HCT116 (cell line): ENCODE measurements at regions not wholly inside any gene's neighbourhood (a gene's known extent, or its start where the extent isn't known, plus 50 kb on each side); places are given as distances from the start of the nearest gene placed in this dataset.
"Not testable (repeated sequence)": the region's sequence is repeated elsewhere in the genome, so short reads cannot be mapped to it uniquely, and the experiment has no call there.

ENCODE experiments used
- ATAC-seq: fragments of 200-7000 bp; cut with Tn5 transposase; 2 replicates; pipeline ENCODE4 v1.9.1; 2020; ENCODE audit warnings: mild to moderate bottlenecking, moderate library complexity
- BruUV-seq: library from RNA; stranded (reverse); fragments of 400-500 nt; replicated peaks from 2 replicates; lab custom pipeline; 2021; lab: Mats Ljungman, UMichigan
- CTCF ChIA-PET: fragments of 300-600 bp; sonication (Branson Sonifier 250); formaldehyde crosslinking; loops from one replicate; lab custom pipeline; 2021; ENCODE audit warnings: antibody characterized with exemption; lab: Charles Lee
- POLR2A ChIA-PET: fragments of 300-600, 350-600 bp; sonication (Branson Sonifier 250); formaldehyde crosslinking; loops from one replicate; lab custom pipeline; 2021; ENCODE audit warnings: antibody characterized with exemption; lab: Charles Lee
- RAD21 ChIA-PET, 2 experiments: fragments of 300-600 bp; sonication (Branson Sonifier 250); formaldehyde crosslinking; loops; one replicate each; lab custom pipeline; 2023; ENCODE audit warnings: low total read pairs in 2 of 2; ENCODE audit not compliant: uncharacterized antibody in 2 of 2, unreplicated experiment in 2 of 2, low non-redundant PET in 1 of 2; lab: Charles Lee
- DNase-seq: peaks from one replicate; pipeline ENCODE4 v3.0.0-alpha.2; 2010; ENCODE audit warnings: low read depth, low spot score
- H2AFZ ChIP-seq: fragments of 200-600 bp; shearing (Covaris generic), sonication (generic); 2 replicates; pipeline ENCODE4 v1.6.1; 2017; ENCODE audit warnings: low read depth, mixed run types, mixed read lengths, antibody characterized with exemption, low read length; ENCODE audit not compliant: poor library complexity, severe bottlenecking
- H3K27ac ChIP-seq: 2 replicates; pipeline ENCODE4 v1.5.1; 2012; ENCODE audit warnings: low read depth, low read length
- H3K27me3 ChIP-seq: fragments of 200-600 bp; sonication (generic); 2 replicates; pipeline ENCODE4 v1.6.1; 2016; ENCODE audit warnings: mixed run types, low read length, mixed read lengths; ENCODE audit not compliant: insufficient read depth
- H3K36me3 ChIP-seq, 2 experiments: fragments of 200-500 bp in 1 of 2; fragments of 200-600 bp in 1 of 2; sonication (Bioruptor generic) in 1 of 2; sonication (generic) in 1 of 2; 2 replicates each; pipeline versions ENCODE4 v1.5.1 to v1.6.1; 2014 to 2016; ENCODE audit warnings: low read length in 2 of 2, inconsistent platforms in 1 of 2, mixed read lengths in 1 of 2, mixed run types in 1 of 2; ENCODE audit not compliant: insufficient read depth in 2 of 2, control insufficient read depth in 1 of 2
- H3K4me1 ChIP-seq, 2 experiments: fragments of 200-600 bp in 1 of 2; sonication (generic) in 1 of 2; 2 replicates each; pipeline versions ENCODE4 v1.5.1 to v1.6.1; 2012 to 2017; ENCODE audit warnings: low read length in 2 of 2, inconsistent platforms in 1 of 2, mild to moderate bottlenecking in 1 of 2, mixed read lengths in 1 of 2, mixed run types in 1 of 2, moderate library complexity in 1 of 2; ENCODE audit not compliant: insufficient read depth in 2 of 2, control insufficient read depth in 1 of 2
- H3K4me2 ChIP-seq: fragments of 200-600 bp; sonication (generic); 2 replicates; pipeline ENCODE4 v1.6.1; 2017; ENCODE audit warnings: mixed run types, low read length, mixed read lengths
- H3K4me3 ChIP-seq, 2 experiments: fragments of 200-600 bp in 1 of 2; sonication (generic) in 1 of 2; replicated peaks in 1 of 2; 2 replicates each; pipeline ENCODE4 v1.5.1; 2011 to 2016; ENCODE audit warnings: low read length in 2 of 2, control low read depth in 1 of 2, low read depth in 1 of 2, mild to moderate bottlenecking in 1 of 2, mixed read lengths in 1 of 2, mixed run types in 1 of 2
- H3K79me2 ChIP-seq: fragments of 200-600 bp; sonication (generic); 2 replicates; pipeline ENCODE4 v1.6.1; 2017; ENCODE audit warnings: mild to moderate bottlenecking, mixed run types, low read length, moderate library complexity, mixed read lengths; ENCODE audit not compliant: insufficient read depth
- H3K9ac ChIP-seq: fragments of 200-600 bp; sonication (generic); 2 replicates; pipeline ENCODE4 v1.6.1; 2016; ENCODE audit warnings: low read length, mixed read lengths
- H3K9me2 ChIP-seq: fragments of 200-600 bp; sonication (generic), shearing (Covaris generic); 2 replicates; pipeline ENCODE4 v1.6.1; 2017; ENCODE audit warnings: mixed run types, mild to moderate bottlenecking, moderate library complexity; ENCODE audit not compliant: insufficient read depth
- H3K9me3 ChIP-seq, 2 experiments: fragments of 200-500 bp in 1 of 2; fragments of 200-600 bp in 1 of 2; sonication (Bioruptor generic) in 1 of 2; sonication (generic) in 1 of 2; 2 replicates each; pipeline ENCODE4 v1.6.1; 2014 to 2017; ENCODE audit warnings: low read length in 2 of 2, mixed read lengths in 2 of 2, inconsistent platforms in 1 of 2, low read depth in 1 of 2, mild to moderate bottlenecking in 1 of 2, mixed run types in 1 of 2, moderate library complexity in 1 of 2; ENCODE audit not compliant: control insufficient read depth in 1 of 2, insufficient read depth in 1 of 2
- H4K20me1 ChIP-seq: fragments of 200-600 bp; sonication (generic), shearing (Covaris generic); 2 replicates; pipeline ENCODE4 v1.6.1; 2017; ENCODE audit warnings: mixed run types, mild to moderate bottlenecking, moderate library complexity; ENCODE audit not compliant: insufficient read depth
- CBX3 ChIP-seq: IDR thresholded peaks from 2 replicates; pipeline ENCODE4 v1.6.1; 2012; ENCODE audit warnings: low read depth
- ELF1 ChIP-seq: IDR thresholded peaks from 2 replicates; pipeline ENCODE4 v1.6.1; 2012; ENCODE audit warnings: low read depth, borderline replicate concordance
- EZH2 ChIP-seq: fragments of 200-600 bp; sonication (generic); IDR thresholded peaks from 2 replicates; pipeline ENCODE4 v1.6.1; 2017; ENCODE audit warnings: antibody characterized with exemption, mixed run types
- EZH2phosphoT487 ChIP-seq: fragments of 200-600 bp; IDR thresholded peaks from 2 replicates; pipeline ENCODE4 v1.6.1; 2018; ENCODE audit warnings: antibody characterized with exemption, borderline replicate concordance
- FOSL1 ChIP-seq: IDR thresholded peaks from 2 replicates; pipeline ENCODE4 v1.6.1; 2012; ENCODE audit warnings: low read depth
- JUND ChIP-seq: IDR thresholded peaks from 2 replicates; pipeline ENCODE4 v1.6.1; 2012
- POLR2A ChIP-seq: IDR thresholded peaks from 2 replicates; pipeline ENCODE4 v1.7.0; 2011; ENCODE audit warnings: borderline replicate concordance; ENCODE audit not compliant: insufficient read depth, insufficient read length; ENCODE audit errors: extremely low read depth
- POLR2AphosphoS5 ChIP-seq: IDR thresholded peaks from 2 replicates; pipeline ENCODE4 v1.6.1; 2011; ENCODE audit warnings: mild to moderate bottlenecking, low read depth, low read length, moderate library complexity
- RAD21 ChIP-seq: IDR thresholded peaks from 2 replicates; pipeline ENCODE4 v1.6.1; 2012; ENCODE audit warnings: low read depth, mild to moderate bottlenecking
- SP1 ChIP-seq: IDR thresholded peaks from 2 replicates; pipeline ENCODE4 v1.6.1; 2012; ENCODE audit warnings: low read depth
- ZFX ChIP-seq: fragments of 450-650 bp; IDR thresholded peaks from 2 replicates; pipeline ENCODE4 v1.6.1; 2017
- ZNF274 ChIP-seq: fragments of 200-500 bp; sonication (Bioruptor generic); IDR thresholded peaks from 2 replicates; pipeline ENCODE4 v1.6.1; 2014; ENCODE audit warnings: mild to moderate bottlenecking, low read depth, low read length, inconsistent platforms
- intact Hi-C: fragments of 100-400 bp; cut with micrococcal nuclease; formaldehyde crosslinking; loops from 2 replicates; pipeline ENCODE4 v1.10.0; 2022
- TF ChIP-seq, protein P1 (sequence below): IDR thresholded peaks from 2 replicates; pipeline ENCODE4 v1.6.1; 2012
- TF ChIP-seq, protein P2 (sequence below): IDR thresholded peaks from 2 replicates; pipeline ENCODE4 v1.6.1; 2011; ENCODE audit warnings: mild to moderate bottlenecking, low read length, moderate library complexity; ENCODE audit not compliant: insufficient replicate concordance; ENCODE audit errors: extremely low read depth
- TF ChIP-seq, protein P3 (sequence below), 3 experiments: fragments of 200-600 bp in 1 of 3; sonication (generic) in 1 of 3; IDR thresholded peaks in 2 of 3; conservative IDR thresholded peaks in 1 of 3; 2 replicates each; pipeline ENCODE4 v1.5.1; 2012 to 2017; ENCODE audit warnings: low read depth in 2 of 3, low read length in 2 of 3, antibody characterized with exemption in 1 of 3, borderline replicate concordance in 1 of 3, control low read depth in 1 of 3, mild to moderate bottlenecking in 1 of 3, mixed read lengths in 1 of 3, mixed run types in 1 of 3, moderate library complexity in 1 of 3; ENCODE audit not compliant: insufficient read depth in 1 of 3

DNA sequence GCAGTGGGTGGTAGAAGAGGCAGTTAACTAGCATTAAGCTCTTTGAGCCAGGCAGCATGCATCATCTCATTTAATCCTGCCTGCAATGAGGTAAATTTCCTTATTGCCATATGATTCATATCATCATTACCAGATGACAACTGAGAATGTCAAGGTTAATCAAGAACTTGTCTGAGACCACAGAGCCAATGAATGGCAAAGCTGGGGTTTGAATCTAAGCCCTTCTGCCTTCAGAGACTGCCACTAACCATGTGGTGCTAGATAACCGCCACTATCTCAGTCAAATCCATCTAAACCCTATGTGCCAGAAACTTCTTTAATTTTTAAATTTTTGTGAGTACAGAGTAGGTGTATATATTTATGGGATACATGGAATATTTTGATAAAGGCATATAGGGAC, 77.8 kb upstream of the GRIP1 start:
- no peaks in the 10 kb centered on the region for H3K4me1 ChIP-seq
- no peak overlapping the region for H2AFZ ChIP-seq
- H3K9ac ChIP-seq = no peak overlapping the region
- H3K4me2 ChIP-seq = no peak overlapping the region
- no peaks in the 10 kb centered on the region for H3K9me2 ChIP-seq
- no peak overlapping the region for H3K4me3 ChIP-seq
- no peaks in the 10 kb centered on the region for H3K9me3 ChIP-seq
- RAD21 ChIA-PET = no interaction called here
- no TSS peak for BruUV-seq
- H3K27ac ChIP-seq = no peak overlapping the region
- TF ChIP-seq POLR2A (no peak), ZFX (no peak), FOSL1 (no peak), ZNF274 (no peak), RAD21 (no peak), POLR2AphosphoS5 (no peak), ELF1 (no peak), EZH2 (no peak), CBX3 (no peak), EZH2phosphoT487 (no peak), JUND (no peak), SP1 (no peak)
- TF ChIP-seq, protein P1, sequence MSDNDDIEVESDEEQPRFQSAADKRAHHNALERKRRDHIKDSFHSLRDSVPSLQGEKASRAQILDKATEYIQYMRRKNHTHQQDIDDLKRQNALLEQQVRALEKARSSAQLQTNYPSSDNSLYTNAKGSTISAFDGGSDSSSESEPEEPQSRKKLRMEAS = no peak
- TF ChIP-seq, protein P2, sequence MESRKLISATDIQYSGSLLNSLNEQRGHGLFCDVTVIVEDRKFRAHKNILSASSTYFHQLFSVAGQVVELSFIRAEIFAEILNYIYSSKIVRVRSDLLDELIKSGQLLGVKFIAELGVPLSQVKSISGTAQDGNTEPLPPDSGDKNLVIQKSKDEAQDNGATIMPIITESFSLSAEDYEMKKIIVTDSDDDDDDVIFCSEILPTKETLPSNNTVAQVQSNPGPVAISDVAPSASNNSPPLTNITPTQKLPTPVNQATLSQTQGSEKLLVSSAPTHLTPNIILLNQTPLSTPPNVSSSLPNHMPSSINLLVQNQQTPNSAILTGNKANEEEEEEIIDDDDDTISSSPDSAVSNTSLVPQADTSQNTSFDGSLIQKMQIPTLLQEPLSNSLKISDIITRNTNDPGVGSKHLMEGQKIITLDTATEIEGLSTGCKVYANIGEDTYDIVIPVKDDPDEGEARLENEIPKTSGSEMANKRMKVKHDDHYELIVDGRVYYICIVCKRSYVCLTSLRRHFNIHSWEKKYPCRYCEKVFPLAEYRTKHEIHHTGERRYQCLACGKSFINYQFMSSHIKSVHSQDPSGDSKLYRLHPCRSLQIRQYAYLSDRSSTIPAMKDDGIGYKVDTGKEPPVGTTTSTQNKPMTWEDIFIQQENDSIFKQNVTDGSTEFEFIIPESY = no peak
- TF ChIP-seq, protein P3, sequence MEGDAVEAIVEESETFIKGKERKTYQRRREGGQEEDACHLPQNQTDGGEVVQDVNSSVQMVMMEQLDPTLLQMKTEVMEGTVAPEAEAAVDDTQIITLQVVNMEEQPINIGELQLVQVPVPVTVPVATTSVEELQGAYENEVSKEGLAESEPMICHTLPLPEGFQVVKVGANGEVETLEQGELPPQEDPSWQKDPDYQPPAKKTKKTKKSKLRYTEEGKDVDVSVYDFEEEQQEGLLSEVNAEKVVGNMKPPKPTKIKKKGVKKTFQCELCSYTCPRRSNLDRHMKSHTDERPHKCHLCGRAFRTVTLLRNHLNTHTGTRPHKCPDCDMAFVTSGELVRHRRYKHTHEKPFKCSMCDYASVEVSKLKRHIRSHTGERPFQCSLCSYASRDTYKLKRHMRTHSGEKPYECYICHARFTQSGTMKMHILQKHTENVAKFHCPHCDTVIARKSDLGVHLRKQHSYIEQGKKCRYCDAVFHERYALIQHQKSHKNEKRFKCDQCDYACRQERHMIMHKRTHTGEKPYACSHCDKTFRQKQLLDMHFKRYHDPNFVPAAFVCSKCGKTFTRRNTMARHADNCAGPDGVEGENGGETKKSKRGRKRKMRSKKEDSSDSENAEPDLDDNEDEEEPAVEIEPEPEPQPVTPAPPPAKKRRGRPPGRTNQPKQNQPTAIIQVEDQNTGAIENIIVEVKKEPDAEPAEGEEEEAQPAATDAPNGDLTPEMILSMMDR (IDR thresholded peaks at IDR 0.05 in 2 of 3, conservative IDR thresholded peaks at IDR 0.05 in 1 of 3; ENCODE audit: borderline replicate concordance in 1 of 3, insufficient read depth in 1 of 3, low read depth in 2 of 3, low read length in 2 of 3) = no peak
- H3K36me3 ChIP-seq = no peaks in the 10 kb centered on the region
- no peaks in the 10 kb centered on the region for H3K79me2 ChIP-seq
- POLR2A ChIA-PET = no interaction called here
- no peak for ATAC-seq
- H3K27me3 ChIP-seq = peaks cover 49% of the 10 kb centered on the region
- DNase-seq = no peak
- CTCF ChIA-PET = no interaction called here
- H4K20me1 ChIP-seq = no peaks in the 10 kb centered on the region
- intact Hi-C loops = no loop called here

DNA sequence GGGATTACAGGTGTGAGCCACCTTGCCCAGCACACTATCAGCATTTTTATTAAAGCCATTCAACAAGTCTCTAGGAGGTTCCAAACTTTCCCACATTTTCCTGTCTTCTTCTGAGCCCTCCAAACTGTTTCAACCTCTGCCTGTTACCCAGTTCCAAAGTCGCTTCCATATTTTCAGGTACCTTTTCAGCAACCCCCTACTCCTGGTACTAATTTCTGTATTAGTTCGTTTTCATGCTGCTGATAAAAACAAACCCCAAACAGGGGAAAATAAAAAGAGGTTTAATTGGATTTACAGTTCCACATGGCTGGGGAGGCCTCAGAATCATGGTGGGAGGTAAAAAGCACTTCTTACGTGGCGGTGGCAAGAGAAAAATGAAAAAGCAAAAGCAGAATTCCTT, 81.2 kb upstream of the GRIP1 start:
- H3K27ac ChIP-seq, CTCF ChIA-PET, H3K9me2 ChIP-seq, intact Hi-C loops, H3K4me1 ChIP-seq, H3K79me2 ChIP-seq, POLR2A ChIA-PET, ATAC-seq, H3K4me2 ChIP-seq, RAD21 ChIA-PET, H3K9me3 ChIP-seq, DNase-seq, H3K4me3 ChIP-seq, H3K9ac ChIP-seq, H4K20me1 ChIP-seq, H2AFZ ChIP-seq, H3K36me3 ChIP-seq, BruUV-seq: not testable (repeated sequence)
- peaks cover 41% of the 10 kb centered on the region for H3K27me3 ChIP-seq
